ENCODE measurements at regions not wholly inside any gene's neighbourhood (a gene's known extent, or its start where the extent isn't known, plus 50 kb on each side); places are given as distances from the start of the nearest gene placed in this dataset.

- no peak overlapping the region for H3K4me3 ChIP-seq (ENCODE audit: low read length)
- H3K36me3 ChIP-seq (ENCODE audit: insufficient read depth, low read length) = no peaks in the 10 kb centered on the region
- no peaks in the 10 kb centered on the region for H3K4me1 ChIP-seq (ENCODE audit: insufficient read depth, low read length)
- no peaks in the 10 kb centered on the region for H3K9me3 ChIP-seq (ENCODE audit: low read length)
- no peak overlapping the region for H2AFZ ChIP-seq (ENCODE audit: low read depth, low read length)
- no peaks in the 10 kb centered on the region for H3K27me3 ChIP-seq (ENCODE audit: insufficient read depth, low read length)
Measured at GRCh38 chr1:209349363-209350308, 233.9 kb upstream of the CAMK1G start.

- H3K27me3 ChIP-seq (ENCODE audit: insufficient read depth, low read length) = no peaks in the 10 kb centered on the region
- no peak overlapping the region for H2AFZ ChIP-seq (ENCODE audit: low read depth, low read length)
- H3K36me3 ChIP-seq (ENCODE audit: insufficient read depth, low read length) = no peaks in the 10 kb centered on the region
- H3K9me3 ChIP-seq (ENCODE audit: low read length) = no peaks in the 10 kb centered on the region
- H3K4me1 ChIP-seq (ENCODE audit: insufficient read depth, low read length) = no peaks in the 10 kb centered on the region
- H3K4me3 ChIP-seq (ENCODE audit: low read length) = no peak overlapping the region
Measured at GRCh38 chr1:209353053-209353452, 230.5 kb upstream of the CAMK1G start.

- H3K27me3 ChIP-seq (ENCODE audit: insufficient read depth, low read length) = no peaks in the 10 kb centered on the region
- no peaks in the 10 kb centered on the region for H3K36me3 ChIP-seq (ENCODE audit: insufficient read depth, low read length)
- no peak overlapping the region for H2AFZ ChIP-seq (ENCODE audit: low read depth, low read length)
- H3K4me3 ChIP-seq (ENCODE audit: low read length) = no peak overlapping the region
- no peaks in the 10 kb centered on the region for H3K4me1 ChIP-seq (ENCODE audit: insufficient read depth, low read length)
- no peaks in the 10 kb centered on the region for H3K9me3 ChIP-seq (ENCODE audit: low read length)
Measured at GRCh38 chr1:209354111-209354839, 229.2 kb upstream of the CAMK1G start.

GRCh38 chr1:209354840-209355165 lies 228.7 kb upstream of the CAMK1G start:
- Histone ChIP-seq H2AFZ (ENCODE audit: low read depth, low read length) (no peak overlapping the region), H3K4me3 (ENCODE audit: low read length) (no peak overlapping the region), H3K36me3 (ENCODE audit: insufficient read depth, low read length) (no peaks in the 10 kb centered on the region), H3K27me3 (ENCODE audit: insufficient read depth, low read length) (no peaks in the 10 kb centered on the region), H3K4me1 (ENCODE audit: insufficient read depth, low read length) (no peaks in the 10 kb centered on the region), H3K9me3 (ENCODE audit: low read length) (no peaks in the 10 kb centered on the region)

GRCh38 chr1:209355415-209355814 lies 228.1 kb upstream of the CAMK1G start:
- Histone ChIP-seq H3K4me3 (ENCODE audit: low read length) (no peak overlapping the region), H3K36me3 (ENCODE audit: insufficient read depth, low read length) (no peaks in the 10 kb centered on the region), H3K4me1 (ENCODE audit: insufficient read depth, low read length) (no peaks in the 10 kb centered on the region), H3K27me3 (ENCODE audit: insufficient read depth, low read length) (no peaks in the 10 kb centered on the region), H2AFZ (ENCODE audit: low read depth, low read length) (no peak overlapping the region), H3K9me3 (ENCODE audit: low read length) (no peaks in the 10 kb centered on the region)

- no peaks in the 10 kb centered on the region for H3K27me3 ChIP-seq (ENCODE audit: insufficient read depth, low read length)
- H2AFZ ChIP-seq (ENCODE audit: low read depth, low read length) = no peak overlapping the region
Measured at GRCh38 chr1:209356976-209357377, 226.5 kb upstream of the CAMK1G start.

GRCh38 chr1:209363112-209363511 lies 220.4 kb upstream of the CAMK1G start:
- Histone ChIP-seq H2AFZ (ENCODE audit: low read depth, low read length) (no peak overlapping the region), H3K9me3 (ENCODE audit: low read length) (no peaks in the 10 kb centered on the region), H3K27me3 (ENCODE audit: insufficient read depth, low read length) (no peaks in the 10 kb centered on the region), H3K36me3 (ENCODE audit: insufficient read depth, low read length) (no peaks in the 10 kb centered on the region), H3K4me1 (ENCODE audit: insufficient read depth, low read length) (no peaks in the 10 kb centered on the region), H3K4me3 (ENCODE audit: low read length) (no peak overlapping the region)

More at GRCh38 chr1:209356976-209357377, 226.5 kb upstream of the CAMK1G start:
- Histone ChIP-seq H3K36me3 (ENCODE audit: insufficient read depth, low read length) (no peaks in the 10 kb centered on the region), H3K4me1 (ENCODE audit: insufficient read depth, low read length) (no peaks in the 10 kb centered on the region), H3K4me3 (ENCODE audit: low read length) (no peak overlapping the region), H3K9me3 (ENCODE audit: low read length) (no peaks in the 10 kb centered on the region)

GRCh38 chr1:209364716-209365115 lies 218.8 kb upstream of the CAMK1G start:
- Histone ChIP-seq H3K4me1 (ENCODE audit: insufficient read depth, low read length) (no peaks in the 10 kb centered on the region), H3K9me3 (ENCODE audit: low read length) (no peaks in the 10 kb centered on the region), H3K4me3 (ENCODE audit: low read length) (no peak overlapping the region), H2AFZ (ENCODE audit: low read depth, low read length) (no peak overlapping the region), H3K36me3 (ENCODE audit: insufficient read depth, low read length) (no peaks in the 10 kb centered on the region), H3K27me3 (ENCODE audit: insufficient read depth, low read length) (no peaks in the 10 kb centered on the region)

GRCh38 chr1:209367061-209367772 lies 216.3 kb upstream of the CAMK1G start:
- Histone ChIP-seq H3K36me3 (ENCODE audit: insufficient read depth, low read length) (no peaks in the 10 kb centered on the region), H3K27me3 (ENCODE audit: insufficient read depth, low read length) (no peaks in the 10 kb centered on the region), H3K4me1 (ENCODE audit: insufficient read depth, low read length) (no peaks in the 10 kb centered on the region)

GRCh38 chr1:209368864-209369598 lies 214.5 kb upstream of the CAMK1G start:
- Histone ChIP-seq H3K27me3 (ENCODE audit: insufficient read depth, low read length) (no peaks in the 10 kb centered on the region), H2AFZ (ENCODE audit: low read depth, low read length) (no peak overlapping the region), H3K4me3 (ENCODE audit: low read length) (no peak overlapping the region), H3K9me3 (ENCODE audit: low read length) (no peaks in the 10 kb centered on the region), H3K4me1 (ENCODE audit: insufficient read depth, low read length) (no peaks in the 10 kb centered on the region), H3K36me3 (ENCODE audit: insufficient read depth, low read length) (no peaks in the 10 kb centered on the region)

More at GRCh38 chr1:209367061-209367772, 216.3 kb upstream of the CAMK1G start:
- H2AFZ ChIP-seq (ENCODE audit: low read depth, low read length) = no peak overlapping the region
- no peaks in the 10 kb centered on the region for H3K9me3 ChIP-seq (ENCODE audit: low read length)
- H3K4me3 ChIP-seq (ENCODE audit: low read length) = no peak overlapping the region

- Histone ChIP-seq H2AFZ (ENCODE audit: low read depth, low read length) (no peak overlapping the region), H3K4me1 (ENCODE audit: insufficient read depth, low read length) (no peaks in the 10 kb centered on the region)
Measured at GRCh38 chr1:209370241-209370995, 213.1 kb upstream of the CAMK1G start.

GRCh38 chr1:209375097-209375496 lies 208.4 kb upstream of the CAMK1G start:
- H3K27me3 ChIP-seq (ENCODE audit: insufficient read depth, low read length) = no peaks in the 10 kb centered on the region
- H3K4me3 ChIP-seq (ENCODE audit: low read length) = no peak overlapping the region
- no peaks in the 10 kb centered on the region for H3K4me1 ChIP-seq (ENCODE audit: insufficient read depth, low read length)
- no peak overlapping the region for H2AFZ ChIP-seq (ENCODE audit: low read depth, low read length)
- H3K9me3 ChIP-seq (ENCODE audit: low read length) = no peaks in the 10 kb centered on the region
- H3K36me3 ChIP-seq (ENCODE audit: insufficient read depth, low read length) = no peaks in the 10 kb centered on the region

More at GRCh38 chr1:209370241-209370995, 213.1 kb upstream of the CAMK1G start:
- Histone ChIP-seq H3K9me3 (ENCODE audit: low read length) (no peaks in the 10 kb centered on the region), H3K36me3 (ENCODE audit: insufficient read depth, low read length) (no peaks in the 10 kb centered on the region), H3K4me3 (ENCODE audit: low read length) (no peak overlapping the region), H3K27me3 (ENCODE audit: insufficient read depth, low read length) (no peaks in the 10 kb centered on the region)
